HG03457 (cell line): ENCODE measurements at regions not wholly inside any gene's neighbourhood (a gene's known extent, or its start where the extent isn't known, plus 50 kb on each side); places are given as distances from the start of the nearest gene placed in this dataset.

Source experiments
- ATAC-seq: cut with Tn5 transposase; IDR thresholded peaks from one replicate; pipeline ENCODE4 v1.9.1; 2021; ENCODE audit warnings: moderate number of reproducible peaks; ENCODE audit not compliant: unreplicated experiment

GRCh38 chr11:109342261-109342660 lies 79.7 kb upstream of the C11orf87 start:
- no peak for ATAC-seq

- no peak for ATAC-seq
These were observed 78.7 kb upstream of the C11orf87 start for GRCh38 chr11:109343242-109343641.

GRCh38 chr11:109347304-109347703 lies 74.7 kb upstream of the C11orf87 start:
- ATAC-seq = no peak

- ATAC-seq = no peak
These were observed 72.5 kb upstream of the C11orf87 start for GRCh38 chr11:109349276-109350080.

GRCh38 chr11:109350091-109350490 lies 71.9 kb upstream of the C11orf87 start:
- ATAC-seq = no peak

- no peak for ATAC-seq
These were observed 59.9 kb upstream of the C11orf87 start for GRCh38 chr11:109362059-109362458.

- no peak for ATAC-seq
These were observed 58.3 kb upstream of the C11orf87 start for GRCh38 chr11:109363682-109364081.

- ATAC-seq = no peak
These were observed 57.1 kb upstream of the C11orf87 start for GRCh38 chr11:109364851-109365250.

- no peak for ATAC-seq
These were observed 50.4 kb upstream of the C11orf87 start for GRCh38 chr11:109371444-109372176.
